GM23338 (cell line): ENCODE measurements at regions not wholly inside any gene's neighbourhood (a gene's known extent, or its start where the extent isn't known, plus 50 kb on each side); places are given as distances from the start of the nearest gene placed in this dataset.

Experiments
- ATAC-seq: fragments of 200-7000 bp; cut with Tn5 transposase; 3 replicates; pipeline ENCODE4 v1.9.1; 2020
- DNase-seq: peaks from one replicate; pipeline ENCODE4 v3.0.0-alpha.2; 2015; ENCODE audit warnings: low spot score
- H2AFZ ChIP-seq: fragments of 200-600 bp; sonication (generic); 2 replicates; pipeline ENCODE4 v1.8.0; 2016; ENCODE audit warnings: antibody characterized with exemption, mild to moderate bottlenecking, moderate library complexity
- H3F3A ChIP-seq: fragments of 200-600 bp; sonication (generic); replicated peaks from 2 replicates; pipeline ENCODE4 v1.8.0; 2017; ENCODE audit warnings: antibody characterized with exemption, mixed run types, low read depth
- H3K27ac ChIP-seq: fragments of 200-600 bp; sonication (generic); 2 replicates; pipeline ENCODE4 v1.6.1; 2016; ENCODE audit warnings: low read depth
- H3K27me3 ChIP-seq: fragments of 200-600 bp; sonication (generic); 2 replicates; pipeline ENCODE4 v1.8.0; 2016; ENCODE audit warnings: mild to moderate bottlenecking, mixed run types, moderate library complexity; ENCODE audit not compliant: insufficient read depth
- H3K36me3 ChIP-seq: fragments of 200-600 bp; sonication (generic); 2 replicates; pipeline ENCODE4 v1.8.0; 2016; ENCODE audit warnings: mild to moderate bottlenecking; ENCODE audit not compliant: insufficient read depth
- H3K4me1 ChIP-seq: fragments of 200-600 bp; sonication (generic); 2 replicates; pipeline ENCODE4 v1.8.0; 2016; ENCODE audit warnings: mild to moderate bottlenecking, moderate library complexity; ENCODE audit not compliant: insufficient read depth
- H3K4me2 ChIP-seq: fragments of 200-600 bp; sonication (generic); 2 replicates; pipeline ENCODE4 v1.7.1; 2017; ENCODE audit warnings: mixed run types
- H3K4me3 ChIP-seq: fragments of 200-600 bp; sonication (generic); 2 replicates; pipeline ENCODE4 v1.6.1; 2016; ENCODE audit warnings: mixed run types
- H3K79me2 ChIP-seq: fragments of 200-600 bp; sonication (generic); replicated peaks from 2 replicates; pipeline ENCODE4 v1.8.0; 2017; ENCODE audit warnings: mild to moderate bottlenecking; ENCODE audit not compliant: insufficient read depth
- H3K9me2 ChIP-seq: fragments of 200-600 bp; sonication (generic); 2 replicates; pipeline ENCODE4 v1.8.0; 2017; ENCODE audit not compliant: insufficient read depth
- H4K20me1 ChIP-seq: fragments of 200-600 bp; sonication (generic); replicated peaks from 2 replicates; pipeline ENCODE4 v1.8.0; 2017; ENCODE audit warnings: mild to moderate bottlenecking; ENCODE audit not compliant: insufficient read depth
- H3K27ac Mint-ChIP-seq: 2 replicates; pipeline ENCODE4 v1.8.0; 2020; ENCODE audit warnings: inconsistent platforms, mild to moderate bottlenecking, moderate library complexity, mixed read lengths
- H3K27me3 Mint-ChIP-seq: 3 replicates; pipeline ENCODE4 v1.8.0; 2022; ENCODE audit warnings: low read depth, mild to moderate bottlenecking, moderate library complexity, mixed read lengths, inconsistent platforms; ENCODE audit not compliant: insufficient read depth, poor library complexity
- H3K36me3 Mint-ChIP-seq: 3 replicates; pipeline ENCODE4 v1.8.0; 2021; ENCODE audit warnings: low read depth, mild to moderate bottlenecking, inconsistent platforms, moderate library complexity, mixed read lengths
- H3K4me1 Mint-ChIP-seq: 3 replicates; pipeline ENCODE4 v1.8.0; 2020; ENCODE audit warnings: mild to moderate bottlenecking, inconsistent platforms, mixed read lengths
- H3K4me3 Mint-ChIP-seq: 3 replicates; pipeline ENCODE4 v1.8.0; 2021; ENCODE audit warnings: moderate library complexity, mild to moderate bottlenecking, inconsistent platforms, mixed read lengths
- H3K9me3 Mint-ChIP-seq: 3 replicates; pipeline ENCODE4 v1.8.0; 2020; ENCODE audit warnings: moderate library complexity, mild to moderate bottlenecking, inconsistent platforms, mixed read lengths
- EZH2 ChIP-seq: fragments of 200-600 bp; sonication (generic); IDR thresholded peaks from one replicate; pipeline ENCODE4 v1.8.0; 2017; ENCODE audit warnings: antibody characterized with exemption, mild to moderate bottlenecking, low read depth; ENCODE audit not compliant: unreplicated experiment
- EZH2phosphoT487 ChIP-seq: fragments of 200-600 bp; sonication (generic); IDR thresholded peaks from one replicate; pipeline ENCODE4 v1.8.1; 2018; ENCODE audit warnings: antibody characterized with exemption; ENCODE audit not compliant: unreplicated experiment
- JUNB ChIP-seq: IDR thresholded peaks from one replicate; pipeline ENCODE4 v1.6.1; 2016; ENCODE audit warnings: antibody characterized with exemption; ENCODE audit not compliant: unreplicated experiment
- NANOG ChIP-seq: IDR thresholded peaks from 2 replicates; pipeline ENCODE4 v1.6.1; 2016; ENCODE audit warnings: antibody characterized with exemption, borderline replicate concordance
- POLR2AphosphoS5 ChIP-seq: IDR thresholded peaks from 2 replicates; pipeline ENCODE4 v1.6.1; 2016; ENCODE audit warnings: antibody characterized with exemption, low read depth
- STAT1 ChIP-seq: IDR thresholded peaks from one replicate; pipeline ENCODE4 v1.6.1; 2016; ENCODE audit warnings: antibody characterized with exemption; ENCODE audit not compliant: unreplicated experiment
- ZNF114 ChIP-seq: fragments of 250-450 bp; sonication (Bioruptor Pico); IDR thresholded peaks from 2 replicates; pipeline ENCODE4 v1.5.0; 2020; ENCODE audit warnings: mild to moderate bottlenecking, moderate library complexity
- ZNF331 ChIP-seq: fragments of 250-450 bp; sonication (Bioruptor Pico); IDR thresholded peaks from 2 replicates; pipeline ENCODE4 v1.5.0; 2020; ENCODE audit warnings: low read depth, mild to moderate bottlenecking, moderate library complexity
- TF ChIP-seq, protein P1 (sequence below): IDR thresholded peaks from 2 replicates; pipeline ENCODE4 v1.6.1; 2016; ENCODE audit warnings: antibody characterized with exemption
- TF ChIP-seq, protein P2 (sequence below): IDR thresholded peaks from one replicate; pipeline ENCODE4 v1.6.1; 2018; ENCODE audit warnings: antibody characterized with exemption; ENCODE audit not compliant: unreplicated experiment
- TF ChIP-seq, protein P3 (sequence below): fragments of 250-450 bp; sonication (Bioruptor Pico); IDR thresholded peaks from 2 replicates; pipeline ENCODE4 v1.5.0; 2020; ENCODE audit warnings: mild to moderate bottlenecking, moderate library complexity

- no peaks in the 10 kb centered on the region for H3K27me3 ChIP-seq
- Mint-ChIP-seq H3K4me1 (no peaks in the 10 kb centered on the region; the same call in 2 of the 3 replicates), H3K9me3 (peaks cover 2% of the 10 kb centered on the region; the same call in 1 of the 3 replicates), H3K27ac (no peak overlapping the region), H3K36me3 (no peaks in the 10 kb centered on the region), H3K27me3 (peaks cover 3% of the 10 kb centered on the region), H3K4me3 (no peak overlapping the region)
- no peak overlapping the region for H3K27ac ChIP-seq
- no peaks in the 10 kb centered on the region for H3F3A ChIP-seq
- H3K4me1 ChIP-seq: no peaks in the 10 kb centered on the region
- H3K4me2 ChIP-seq: no peak overlapping the region
- no peak for TF ChIP-seq ZNF114 (CRISPR knock-in tag)
- TF ChIP-seq NANOG: no peak
- no peaks in the 10 kb centered on the region for H3K79me2 ChIP-seq
- H2AFZ ChIP-seq: peak overlapping the region; percentile 54; the same call in 1 of the 2 replicates
- H3K9me2 ChIP-seq: peaks cover 6% of the 10 kb centered on the region; the same call in 1 of the 2 replicates
- H3K36me3 ChIP-seq: no peaks in the 10 kb centered on the region
- DNase-seq (no peak), ATAC-seq (no peak)
- no peaks in the 10 kb centered on the region for H4K20me1 ChIP-seq
- no peak overlapping the region for H3K4me3 ChIP-seq
Observed at GRCh38 chr5:125143011-125143410, 396.6 kb upstream of the ZNF608 start.

- TF ChIP-seq, protein P1, sequence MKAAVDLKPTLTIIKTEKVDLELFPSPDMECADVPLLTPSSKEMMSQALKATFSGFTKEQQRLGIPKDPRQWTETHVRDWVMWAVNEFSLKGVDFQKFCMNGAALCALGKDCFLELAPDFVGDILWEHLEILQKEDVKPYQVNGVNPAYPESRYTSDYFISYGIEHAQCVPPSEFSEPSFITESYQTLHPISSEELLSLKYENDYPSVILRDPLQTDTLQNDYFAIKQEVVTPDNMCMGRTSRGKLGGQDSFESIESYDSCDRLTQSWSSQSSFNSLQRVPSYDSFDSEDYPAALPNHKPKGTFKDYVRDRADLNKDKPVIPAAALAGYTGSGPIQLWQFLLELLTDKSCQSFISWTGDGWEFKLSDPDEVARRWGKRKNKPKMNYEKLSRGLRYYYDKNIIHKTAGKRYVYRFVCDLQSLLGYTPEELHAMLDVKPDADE: no peak
- TF ChIP-seq, protein P2, sequence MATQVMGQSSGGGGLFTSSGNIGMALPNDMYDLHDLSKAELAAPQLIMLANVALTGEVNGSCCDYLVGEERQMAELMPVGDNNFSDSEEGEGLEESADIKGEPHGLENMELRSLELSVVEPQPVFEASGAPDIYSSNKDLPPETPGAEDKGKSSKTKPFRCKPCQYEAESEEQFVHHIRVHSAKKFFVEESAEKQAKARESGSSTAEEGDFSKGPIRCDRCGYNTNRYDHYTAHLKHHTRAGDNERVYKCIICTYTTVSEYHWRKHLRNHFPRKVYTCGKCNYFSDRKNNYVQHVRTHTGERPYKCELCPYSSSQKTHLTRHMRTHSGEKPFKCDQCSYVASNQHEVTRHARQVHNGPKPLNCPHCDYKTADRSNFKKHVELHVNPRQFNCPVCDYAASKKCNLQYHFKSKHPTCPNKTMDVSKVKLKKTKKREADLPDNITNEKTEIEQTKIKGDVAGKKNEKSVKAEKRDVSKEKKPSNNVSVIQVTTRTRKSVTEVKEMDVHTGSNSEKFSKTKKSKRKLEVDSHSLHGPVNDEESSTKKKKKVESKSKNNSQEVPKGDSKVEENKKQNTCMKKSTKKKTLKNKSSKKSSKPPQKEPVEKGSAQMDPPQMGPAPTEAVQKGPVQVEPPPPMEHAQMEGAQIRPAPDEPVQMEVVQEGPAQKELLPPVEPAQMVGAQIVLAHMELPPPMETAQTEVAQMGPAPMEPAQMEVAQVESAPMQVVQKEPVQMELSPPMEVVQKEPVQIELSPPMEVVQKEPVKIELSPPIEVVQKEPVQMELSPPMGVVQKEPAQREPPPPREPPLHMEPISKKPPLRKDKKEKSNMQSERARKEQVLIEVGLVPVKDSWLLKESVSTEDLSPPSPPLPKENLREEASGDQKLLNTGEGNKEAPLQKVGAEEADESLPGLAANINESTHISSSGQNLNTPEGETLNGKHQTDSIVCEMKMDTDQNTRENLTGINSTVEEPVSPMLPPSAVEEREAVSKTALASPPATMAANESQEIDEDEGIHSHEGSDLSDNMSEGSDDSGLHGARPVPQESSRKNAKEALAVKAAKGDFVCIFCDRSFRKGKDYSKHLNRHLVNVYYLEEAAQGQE: no peak
- no peak for TF ChIP-seq EZH2
- TF ChIP-seq JUNB: no peak
- TF ChIP-seq ZNF331 (CRISPR knock-in tag): no peak
- no peak for TF ChIP-seq EZH2phosphoT487
- TF ChIP-seq POLR2AphosphoS5: no peak
- TF ChIP-seq ZNF114 (CRISPR knock-in tag): no peak
- TF ChIP-seq NANOG: no peak
- TF ChIP-seq STAT1: no peak
- TF ChIP-seq, protein P3, sequence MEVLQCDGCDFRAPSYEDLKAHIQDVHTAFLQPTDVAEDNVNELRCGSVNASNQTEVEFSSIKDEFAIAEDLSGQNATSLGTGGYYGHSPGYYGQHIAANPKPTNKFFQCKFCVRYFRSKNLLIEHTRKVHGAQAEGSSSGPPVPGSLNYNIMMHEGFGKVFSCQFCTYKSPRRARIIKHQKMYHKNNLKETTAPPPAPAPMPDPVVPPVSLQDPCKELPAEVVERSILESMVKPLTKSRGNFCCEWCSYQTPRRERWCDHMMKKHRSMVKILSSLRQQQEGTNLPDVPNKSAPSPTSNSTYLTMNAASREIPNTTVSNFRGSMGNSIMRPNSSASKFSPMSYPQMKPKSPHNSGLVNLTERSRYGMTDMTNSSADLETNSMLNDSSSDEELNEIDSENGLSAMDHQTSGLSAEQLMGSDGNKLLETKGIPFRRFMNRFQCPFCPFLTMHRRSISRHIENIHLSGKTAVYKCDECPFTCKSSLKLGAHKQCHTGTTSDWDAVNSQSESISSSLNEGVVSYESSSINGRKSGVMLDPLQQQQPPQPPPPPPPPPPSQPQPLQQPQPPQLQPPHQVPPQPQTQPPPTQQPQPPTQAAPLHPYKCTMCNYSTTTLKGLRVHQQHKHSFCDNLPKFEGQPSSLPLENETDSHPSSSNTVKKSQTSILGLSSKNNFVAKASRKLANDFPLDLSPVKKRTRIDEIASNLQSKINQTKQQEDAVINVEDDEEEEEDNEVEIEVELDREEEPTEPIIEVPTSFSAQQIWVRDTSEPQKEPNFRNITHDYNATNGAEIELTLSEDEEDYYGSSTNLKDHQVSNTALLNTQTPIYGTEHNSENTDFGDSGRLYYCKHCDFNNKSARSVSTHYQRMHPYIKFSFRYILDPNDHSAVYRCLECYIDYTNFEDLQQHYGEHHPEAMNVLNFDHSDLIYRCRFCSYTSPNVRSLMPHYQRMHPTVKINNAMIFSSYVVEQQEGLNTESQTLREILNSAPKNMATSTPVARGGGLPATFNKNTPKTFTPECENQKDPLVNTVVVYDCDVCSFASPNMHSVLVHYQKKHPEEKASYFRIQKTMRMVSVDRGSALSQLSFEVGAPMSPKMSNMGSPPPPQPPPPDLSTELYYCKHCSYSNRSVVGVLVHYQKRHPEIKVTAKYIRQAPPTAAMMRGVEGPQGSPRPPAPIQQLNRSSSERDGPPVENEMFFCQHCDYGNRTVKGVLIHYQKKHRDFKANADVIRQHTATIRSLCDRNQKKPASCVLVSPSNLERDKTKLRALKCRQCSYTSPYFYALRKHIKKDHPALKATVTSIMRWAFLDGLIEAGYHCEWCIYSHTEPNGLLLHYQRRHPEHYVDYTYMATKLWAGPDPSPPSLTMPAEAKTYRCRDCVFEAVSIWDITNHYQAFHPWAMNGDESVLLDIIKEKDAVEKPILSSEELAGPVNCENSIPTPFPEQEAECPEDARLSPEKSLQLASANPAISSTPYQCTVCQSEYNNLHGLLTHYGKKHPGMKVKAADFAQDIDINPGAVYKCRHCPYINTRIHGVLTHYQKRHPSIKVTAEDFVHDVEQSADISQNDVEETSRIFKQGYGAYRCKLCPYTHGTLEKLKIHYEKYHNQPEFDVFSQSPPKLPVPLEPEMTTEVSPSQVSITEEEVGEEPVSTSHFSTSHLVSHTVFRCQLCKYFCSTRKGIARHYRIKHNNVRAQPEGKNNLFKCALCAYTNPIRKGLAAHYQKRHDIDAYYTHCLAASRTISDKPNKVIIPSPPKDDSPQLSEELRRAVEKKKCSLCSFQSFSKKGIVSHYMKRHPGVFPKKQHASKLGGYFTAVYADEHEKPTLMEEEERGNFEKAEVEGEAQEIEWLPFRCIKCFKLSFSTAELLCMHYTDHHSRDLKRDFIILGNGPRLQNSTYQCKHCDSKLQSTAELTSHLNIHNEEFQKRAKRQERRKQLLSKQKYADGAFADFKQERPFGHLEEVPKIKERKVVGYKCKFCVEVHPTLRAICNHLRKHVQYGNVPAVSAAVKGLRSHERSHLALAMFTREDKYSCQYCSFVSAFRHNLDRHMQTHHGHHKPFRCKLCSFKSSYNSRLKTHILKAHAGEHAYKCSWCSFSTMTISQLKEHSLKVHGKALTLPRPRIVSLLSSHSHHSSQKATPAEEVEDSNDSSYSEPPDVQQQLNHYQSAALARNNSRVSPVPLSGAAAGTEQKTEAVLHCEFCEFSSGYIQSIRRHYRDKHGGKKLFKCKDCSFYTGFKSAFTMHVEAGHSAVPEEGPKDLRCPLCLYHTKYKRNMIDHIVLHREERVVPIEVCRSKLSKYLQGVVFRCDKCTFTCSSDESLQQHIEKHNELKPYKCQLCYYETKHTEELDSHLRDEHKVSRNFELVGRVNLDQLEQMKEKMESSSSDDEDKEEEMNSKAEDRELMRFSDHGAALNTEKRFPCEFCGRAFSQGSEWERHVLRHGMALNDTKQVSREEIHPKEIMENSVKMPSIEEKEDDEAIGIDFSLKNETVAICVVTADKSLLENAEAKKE (CRISPR knock-in tag): no peak
- Histone ChIP-seq H3F3A (no peaks in the 10 kb centered on the region; the same call in 1 of the 2 replicates), H3K79me2 (no peaks in the 10 kb centered on the region), H4K20me1 (no peaks in the 10 kb centered on the region), H3K9me2 (no peaks in the 10 kb centered on the region), H3K36me3 (no peaks in the 10 kb centered on the region), H2AFZ (no peak overlapping the region), H3K4me3 (no peak overlapping the region), H3K27me3 (no peaks in the 10 kb centered on the region), H3K27ac (no peak overlapping the region), H3K4me1 (peaks cover 37% of the 10 kb centered on the region), H3K4me2 (no peak overlapping the region)
- Mint-ChIP-seq H3K9me3 (no peaks in the 10 kb centered on the region), H3K36me3 (no peaks in the 10 kb centered on the region), H3K4me1 (peaks cover 35% of the 10 kb centered on the region), H3K4me3 (no peak overlapping the region), H3K27ac (no peak overlapping the region), H3K27me3 (no peaks in the 10 kb centered on the region)
- ATAC-seq (no peak), DNase-seq (no peak)
Observed at GRCh38 chr5:125148076-125148475, 401.6 kb upstream of the ZNF608 start.
